NCI-H1694 treated with DMSO at 0.1 percent for 48 hours (cell line): ENCODE measurements at regions not wholly inside any gene's neighbourhood (a gene's known extent, or its start where the extent isn't known, plus 50 kb on each side); places are given as distances from the start of the nearest gene placed in this dataset.
"Not testable (repeated sequence)": the region's sequence is repeated elsewhere in the genome, so short reads cannot be mapped to it uniquely, and the experiment has no call there.

ENCODE experiments used
- DNase-seq: peaks from one replicate; lab custom pipeline; 2025; lab: John Stamatoyannopoulos, UW

DNA sequence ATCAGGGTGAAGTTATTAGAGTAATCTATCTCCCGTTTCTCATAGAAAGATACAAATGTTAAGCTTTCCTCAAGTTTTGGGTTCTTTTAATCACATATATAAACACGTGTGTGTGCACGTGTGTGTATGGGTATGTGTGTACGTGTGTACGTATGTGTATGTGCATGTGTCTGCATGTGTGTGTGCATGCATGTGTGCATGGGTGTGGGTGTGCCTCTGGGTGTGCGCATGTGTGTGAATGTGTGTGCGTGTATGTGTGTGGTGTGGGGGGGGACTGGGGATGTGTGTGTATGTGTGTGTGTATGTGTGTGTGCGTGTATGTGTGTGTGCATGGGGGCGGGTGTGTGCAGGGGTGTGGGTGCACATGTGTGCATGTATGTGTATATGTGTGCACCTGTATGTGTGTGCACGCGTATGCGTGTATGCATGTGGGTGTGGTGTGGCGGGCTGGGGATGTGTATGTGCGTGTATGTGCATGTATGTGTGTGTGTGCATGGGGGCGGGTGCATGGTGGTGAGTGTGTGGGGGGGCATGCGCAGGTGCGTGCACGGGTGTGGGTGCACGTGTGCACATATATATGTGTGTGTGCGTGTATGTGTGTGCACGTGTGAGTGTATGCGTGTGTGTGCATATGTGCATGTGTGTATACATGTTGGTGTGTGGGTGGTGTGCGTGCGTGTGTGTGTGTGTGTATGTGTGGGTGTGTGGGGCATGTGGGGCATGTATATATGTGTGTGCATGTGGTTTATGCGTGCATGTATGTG, 304.0 kb downstream of the MBD2 start:
- DNase-seq: no peak

DNA sequence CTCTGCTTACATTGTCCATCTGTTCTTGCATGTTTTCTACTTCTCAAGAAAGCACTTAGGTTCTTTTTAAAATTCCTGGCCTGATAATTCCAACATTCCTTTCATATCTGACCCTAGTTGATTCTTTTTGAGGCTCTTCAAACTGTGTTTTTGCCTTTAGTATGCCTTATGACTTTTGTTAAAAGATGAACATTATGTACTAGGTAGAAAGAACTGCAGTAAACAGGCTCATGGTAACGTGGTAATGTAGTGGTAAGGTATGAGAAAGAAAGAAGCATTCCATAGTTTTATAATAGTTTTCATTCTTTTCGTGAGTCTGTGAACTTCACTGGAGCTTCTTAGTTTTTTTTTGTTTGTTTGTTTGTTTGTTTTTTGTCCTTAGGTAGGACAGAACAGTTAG, 306.4 kb downstream of the MBD2 start:
- DNase-seq: no peak

DNA sequence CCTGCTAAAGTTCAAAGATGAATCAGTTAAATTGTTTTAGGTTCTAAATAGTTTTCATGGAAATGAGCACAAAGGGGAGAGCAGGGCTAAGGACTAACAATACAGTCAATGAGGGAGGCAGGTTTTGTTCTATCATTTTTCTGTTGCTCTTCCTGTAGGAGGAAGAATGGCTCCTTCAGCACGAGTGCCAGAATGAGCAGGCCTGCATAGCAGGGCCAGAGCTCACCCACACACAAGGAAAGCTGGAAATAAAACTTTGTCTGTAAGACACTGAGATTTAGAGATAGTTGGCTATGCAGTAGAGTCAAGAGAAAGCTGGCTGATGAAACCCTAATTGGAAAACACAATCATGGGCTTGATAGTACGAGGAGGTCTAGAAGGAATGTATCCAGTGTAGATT, 313.3 kb downstream of the MBD2 start:
- DNase-seq: no peak

DNA sequence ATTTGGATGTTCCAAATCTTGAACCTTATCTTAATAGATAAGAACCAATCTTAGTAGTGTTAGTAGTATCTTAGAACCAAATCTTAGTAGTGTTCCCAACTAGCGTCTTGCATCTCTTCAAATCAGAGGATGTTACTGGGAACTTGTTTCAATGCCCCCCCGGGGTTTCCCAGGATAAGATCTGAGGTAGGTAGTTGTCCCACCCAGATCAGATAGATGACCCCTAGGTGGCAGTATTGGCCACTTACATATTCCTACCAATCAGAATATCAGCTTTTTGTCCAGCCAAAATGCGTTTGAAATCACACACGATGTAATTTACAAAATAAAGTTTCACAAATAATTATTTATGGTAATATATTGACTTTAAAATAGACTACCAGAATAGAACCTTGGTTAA, 314.8 kb downstream of the MBD2 start:
- DNase-seq: no peak

DNA sequence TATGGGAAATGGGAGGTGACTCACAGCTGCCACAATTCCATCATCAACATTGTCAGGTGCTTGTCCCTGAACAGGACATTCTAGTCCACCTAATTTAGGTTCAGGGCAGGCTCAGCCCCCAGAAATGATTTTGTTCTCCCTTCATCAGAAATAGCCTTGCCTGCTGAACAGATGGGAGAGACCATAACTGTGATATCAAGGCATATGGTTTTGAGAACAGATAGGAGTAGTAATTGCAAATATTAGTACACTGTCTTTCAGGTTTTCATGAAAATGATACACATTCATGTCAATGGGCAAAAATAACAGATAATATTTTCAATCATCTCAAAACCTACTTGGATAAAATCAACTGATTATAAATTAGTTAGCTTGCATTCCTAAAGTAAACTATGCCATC, 316.5 kb downstream of the MBD2 start:
- no peak for DNase-seq

DNA sequence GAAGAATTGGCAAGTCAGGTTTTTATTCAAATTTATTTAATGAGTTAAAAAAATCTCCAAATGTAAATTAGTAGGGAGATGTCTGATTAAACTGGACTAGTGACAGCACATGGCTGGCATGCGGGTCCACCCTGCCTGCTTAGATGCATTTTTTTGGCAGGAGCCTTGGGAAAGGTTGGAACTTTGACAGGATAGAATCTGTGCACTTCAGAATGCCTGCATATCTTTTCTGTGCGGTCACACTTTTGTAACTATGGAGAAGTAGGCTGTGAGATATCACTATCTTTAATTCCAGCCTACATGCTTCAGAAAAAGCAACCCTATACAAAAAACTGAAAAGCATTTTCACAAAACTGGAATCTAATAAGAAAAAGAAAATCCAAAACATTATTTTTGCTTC, 317.8 kb downstream of the MBD2 start:
- no peak for DNase-seq

DNA sequence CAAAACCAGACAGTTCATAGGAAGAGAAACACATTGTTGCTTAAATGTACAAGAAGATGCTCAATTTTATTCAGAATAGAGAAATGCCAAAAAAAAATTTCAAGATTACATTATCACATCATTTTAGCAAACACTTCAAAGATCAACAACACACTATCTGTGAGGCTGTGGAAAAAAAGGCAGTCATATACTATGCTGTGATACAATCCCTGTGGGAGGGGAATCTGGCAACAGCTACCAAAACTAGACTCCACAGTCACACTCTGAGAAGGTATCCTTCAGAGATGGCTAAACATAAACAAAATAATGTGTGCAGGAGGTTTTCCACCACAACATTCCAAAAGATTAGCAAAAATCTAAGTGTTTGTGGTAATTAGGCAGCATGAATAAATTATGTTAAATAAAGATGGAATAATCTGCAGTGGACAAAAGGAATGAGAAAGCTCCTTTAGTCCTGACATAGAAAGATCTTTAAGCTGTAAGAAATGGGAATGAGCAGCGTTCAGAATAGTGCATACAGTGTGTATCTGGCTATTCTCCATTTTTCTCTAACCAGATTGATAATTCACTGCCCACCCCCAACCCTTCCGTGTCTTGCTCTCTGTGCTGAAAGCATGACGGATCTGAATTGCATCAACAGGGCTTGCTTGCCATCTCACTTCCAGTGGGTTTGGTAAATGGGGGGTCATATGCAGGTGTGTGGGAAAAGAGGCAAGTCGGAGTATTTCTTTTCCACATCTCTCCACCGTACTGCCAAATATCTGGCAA, 329.6 kb downstream of the MBD2 start:
- no peak for DNase-seq

DNA sequence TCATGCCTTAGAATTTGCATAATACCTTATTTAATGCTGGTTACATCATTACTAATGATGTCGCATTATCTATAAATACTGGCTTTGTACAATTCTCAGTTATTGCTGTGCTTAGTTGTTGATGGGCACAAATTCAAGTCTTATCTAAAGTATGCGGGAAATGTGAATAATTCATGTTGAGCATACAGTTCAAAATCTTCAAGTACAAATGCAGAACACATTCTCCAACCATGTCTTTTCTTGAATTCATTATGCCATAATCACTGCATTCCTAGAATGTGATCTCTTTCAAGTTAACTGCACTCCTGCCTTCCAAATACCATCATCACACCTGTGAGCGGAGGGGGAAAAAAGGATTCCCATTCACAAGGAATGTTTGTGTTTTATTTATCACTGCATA, 337.0 kb downstream of the MBD2 start:
- no peak for DNase-seq

DNA sequence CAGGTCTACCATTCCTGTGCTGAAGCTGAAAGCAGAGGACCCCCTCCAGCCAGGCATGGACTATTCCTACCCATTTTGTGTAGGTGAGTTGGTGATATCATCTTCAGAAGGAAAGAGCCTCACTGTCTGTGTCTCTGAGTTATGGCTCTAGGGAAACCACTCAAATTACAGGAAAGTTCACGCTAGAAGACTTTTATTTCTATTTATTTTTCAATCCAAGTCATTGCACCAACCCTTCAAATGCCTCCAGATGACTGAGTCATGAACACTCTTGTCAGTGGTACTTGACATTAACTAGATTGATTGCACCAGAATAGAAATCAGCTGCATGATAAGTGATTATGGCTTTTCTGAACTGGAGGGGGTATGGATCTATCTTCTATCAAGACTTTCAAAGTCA, 338.4 kb downstream of the MBD2 start:
- no peak for DNase-seq

DNA sequence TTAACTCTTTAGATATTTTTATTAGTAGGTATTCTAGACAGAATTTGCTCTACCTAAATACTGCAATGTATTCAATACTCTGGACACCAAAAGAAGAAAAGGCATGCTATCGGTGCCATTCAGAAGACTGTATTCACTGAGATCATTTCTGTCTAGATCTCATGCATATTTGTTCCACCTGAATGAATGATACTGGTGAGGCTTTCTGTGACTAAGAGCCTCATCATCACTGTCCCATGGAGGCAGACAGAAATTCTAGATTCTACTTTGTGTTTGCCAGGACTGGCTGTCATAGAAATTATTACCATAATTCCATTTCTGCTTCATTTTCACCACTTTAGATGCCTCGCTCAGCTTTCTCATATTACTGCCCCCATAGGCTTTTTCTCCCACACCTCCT, 340.7 kb downstream of the MBD2 start:
- DNase-seq: no peak

DNA sequence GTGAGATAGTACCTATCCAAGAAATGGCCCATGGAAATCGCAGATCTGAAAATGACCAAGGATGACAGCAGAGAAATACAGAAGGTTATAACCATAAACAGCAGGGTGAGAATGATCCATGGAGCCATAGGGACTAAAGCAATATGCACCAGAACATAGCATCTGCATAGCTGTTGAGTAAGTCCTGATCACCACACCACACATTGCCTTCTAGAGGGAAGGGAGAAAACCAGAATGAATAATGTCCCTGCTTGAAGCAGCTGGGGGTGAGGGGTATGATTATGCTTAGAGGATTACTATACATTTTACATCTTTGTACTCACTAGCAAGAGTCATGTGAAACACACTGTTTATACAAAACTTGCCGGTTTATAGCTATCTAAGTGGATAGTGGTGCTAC, 350.4 kb downstream of the MBD2 start:
- DNase-seq: no peak

DNA sequence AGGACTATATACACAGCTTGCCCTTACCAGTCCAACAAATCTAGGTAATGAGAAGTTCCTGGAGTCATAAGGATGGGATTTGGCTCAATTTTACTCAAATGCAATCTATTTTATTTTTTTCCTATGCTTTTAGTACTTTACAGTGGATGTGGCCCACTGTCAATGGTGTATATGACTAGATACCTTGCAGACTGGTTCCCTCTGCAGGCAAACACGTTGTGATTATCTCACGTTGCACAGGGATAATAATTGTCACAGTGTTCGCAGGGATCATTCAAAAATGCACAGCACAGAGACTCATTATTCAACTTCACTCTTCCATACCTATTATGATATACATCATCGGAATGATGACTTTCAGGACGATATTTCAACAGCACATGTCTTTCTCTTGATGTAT, 359.7 kb downstream of the MBD2 start:
- peak; percentile 9 for DNase-seq

DNA sequence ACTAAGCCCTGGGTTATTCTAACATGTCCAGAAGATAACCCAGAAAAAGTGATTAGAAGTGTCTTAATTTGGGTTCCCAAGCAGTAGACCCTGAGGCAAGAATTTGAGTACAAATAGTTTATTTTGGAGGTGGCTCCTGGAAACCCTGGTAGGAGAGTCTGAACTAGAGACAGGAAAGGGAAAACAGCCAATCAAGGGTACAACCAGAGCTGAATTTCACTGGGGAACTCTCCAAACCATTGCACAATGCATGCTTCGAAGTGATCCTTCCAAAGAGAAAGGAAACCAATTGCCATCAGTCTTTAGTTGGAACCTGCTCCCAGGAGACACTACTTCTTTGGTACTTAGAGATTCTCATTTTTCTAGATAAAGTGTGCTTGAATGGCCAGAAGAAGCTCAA, 361.5 kb downstream of the MBD2 start:
- DNase-seq: no peak

DNA sequence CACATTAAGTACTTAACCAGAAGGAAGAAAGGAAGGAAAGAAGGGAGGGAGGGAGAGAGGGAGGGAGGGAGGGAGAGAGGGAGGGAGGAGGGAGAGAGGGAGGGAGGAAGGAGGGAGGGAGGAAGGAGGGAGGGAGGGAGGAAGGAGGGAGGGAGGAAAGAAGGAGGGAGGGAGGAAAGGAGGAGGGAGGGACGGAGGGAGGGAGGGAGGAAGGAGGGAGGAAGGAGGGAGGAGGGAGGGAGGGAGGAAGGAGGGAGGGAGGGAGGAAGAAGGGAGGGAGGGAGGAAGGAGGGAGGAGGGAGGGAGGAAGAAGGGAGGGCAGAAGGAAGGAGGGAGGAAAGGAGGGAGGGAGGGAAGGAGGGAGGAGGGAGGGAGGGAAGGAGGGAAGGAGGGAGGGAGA, 363.3 kb downstream of the MBD2 start:
- no peak for DNase-seq

DNA sequence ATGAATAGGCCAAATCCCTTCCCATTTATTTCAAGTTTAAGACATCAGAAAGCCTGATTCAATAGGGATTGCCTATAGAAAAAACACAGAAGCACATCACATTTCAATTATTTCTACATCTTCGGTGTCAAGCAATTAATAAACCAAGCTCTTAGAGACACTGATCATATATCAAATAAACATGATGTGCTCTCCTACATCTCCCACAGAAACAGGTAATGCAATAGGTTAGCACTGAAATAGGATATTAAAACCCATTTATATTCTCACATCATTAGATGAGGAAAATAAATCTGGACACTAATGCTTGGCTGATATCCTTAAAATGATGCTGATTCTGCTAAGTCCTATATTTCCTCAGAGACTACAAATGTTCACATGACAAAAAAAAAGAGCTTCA, 364.7 kb downstream of the MBD2 start:
- DNase-seq: no peak

DNA sequence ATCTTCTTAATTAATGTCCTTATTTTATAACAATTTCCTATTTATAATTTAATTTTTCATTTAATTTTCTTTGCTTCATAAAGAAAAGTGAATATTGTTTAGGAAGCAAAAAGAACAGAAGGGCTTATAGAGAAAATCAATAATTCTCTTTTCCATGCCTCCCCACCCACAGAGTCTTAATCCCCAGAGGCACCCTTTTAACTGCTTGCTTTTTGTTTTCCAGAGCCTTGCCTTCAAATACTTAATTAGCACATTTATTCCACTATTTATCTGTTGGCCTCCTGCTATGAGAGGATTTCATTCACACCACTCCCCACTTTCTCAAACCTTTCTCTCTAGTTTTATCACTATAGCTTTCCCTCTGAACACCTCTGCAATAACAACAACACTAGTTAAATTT, 373.6 kb downstream of the MBD2 start:
- DNase-seq: no peak

DNA sequence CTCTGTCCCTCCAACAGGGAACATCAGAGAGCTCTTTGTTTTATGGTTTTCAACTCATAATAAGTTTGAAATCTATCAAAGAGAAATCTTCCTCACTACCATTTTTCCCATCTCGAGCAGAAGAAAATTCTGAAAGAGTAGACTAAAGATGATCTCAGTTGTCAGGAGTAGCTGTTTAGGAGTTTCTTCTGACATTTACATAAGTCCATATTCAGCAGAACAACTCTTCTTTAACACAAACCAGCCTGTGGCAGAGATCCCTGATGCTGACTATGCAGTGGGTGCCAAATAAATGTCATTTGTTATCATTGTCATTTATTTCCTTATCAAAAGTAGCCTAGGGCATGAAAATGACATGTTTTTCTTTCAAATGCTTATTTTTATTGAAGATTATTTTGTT, 380.7 kb downstream of the MBD2 start:
- no peak for DNase-seq

DNA sequence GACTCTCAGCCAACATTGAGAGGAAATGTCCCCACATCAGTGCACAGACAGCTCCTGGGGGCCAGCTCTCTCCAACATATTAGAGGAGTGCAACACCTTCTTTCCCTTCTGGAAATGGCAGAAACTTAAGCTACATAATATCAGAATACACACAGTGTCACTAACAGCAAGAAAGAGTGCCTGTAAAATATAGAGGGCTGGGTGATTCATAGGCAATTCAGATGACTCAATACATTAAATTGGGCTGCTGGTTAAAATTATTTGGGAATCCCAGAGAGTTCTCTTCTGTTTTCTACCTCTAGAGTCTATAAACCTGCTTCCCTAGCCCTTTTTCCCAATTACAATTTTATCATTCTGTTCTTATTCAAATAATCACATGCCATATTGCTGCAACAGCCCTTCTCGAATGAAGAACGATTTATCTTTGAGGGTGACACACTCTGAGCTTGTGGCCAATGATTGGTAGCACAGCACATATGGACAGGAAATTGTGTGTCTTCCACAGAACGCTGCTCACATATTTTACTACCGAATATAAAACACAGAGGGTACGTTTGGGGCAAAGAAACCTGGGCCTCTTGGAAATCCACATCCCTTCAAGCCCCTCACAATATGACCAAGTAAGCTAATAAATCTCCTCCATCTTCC, 381.2 kb downstream of the MBD2 start:
- DNase-seq: no peak

DNA sequence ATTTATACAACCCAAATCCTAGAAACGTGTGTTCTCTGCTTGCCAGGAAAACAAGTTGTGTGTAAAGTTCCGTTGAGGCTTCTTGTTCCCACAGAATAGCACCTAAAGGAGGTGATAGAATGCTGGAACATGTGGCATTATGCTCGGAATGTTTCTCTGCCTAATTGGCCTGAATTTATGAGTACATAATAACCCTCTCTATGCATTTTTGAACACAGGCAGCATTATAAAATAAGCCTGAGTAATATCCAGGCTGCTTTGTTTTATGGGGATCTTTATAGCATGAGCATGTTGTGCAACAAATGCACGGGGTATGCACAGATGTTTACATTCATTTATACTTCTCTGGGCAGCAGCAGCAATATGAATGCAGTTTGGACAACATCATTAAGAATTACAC, 385.7 kb downstream of the MBD2 start:
- DNase-seq: no peak

DNA sequence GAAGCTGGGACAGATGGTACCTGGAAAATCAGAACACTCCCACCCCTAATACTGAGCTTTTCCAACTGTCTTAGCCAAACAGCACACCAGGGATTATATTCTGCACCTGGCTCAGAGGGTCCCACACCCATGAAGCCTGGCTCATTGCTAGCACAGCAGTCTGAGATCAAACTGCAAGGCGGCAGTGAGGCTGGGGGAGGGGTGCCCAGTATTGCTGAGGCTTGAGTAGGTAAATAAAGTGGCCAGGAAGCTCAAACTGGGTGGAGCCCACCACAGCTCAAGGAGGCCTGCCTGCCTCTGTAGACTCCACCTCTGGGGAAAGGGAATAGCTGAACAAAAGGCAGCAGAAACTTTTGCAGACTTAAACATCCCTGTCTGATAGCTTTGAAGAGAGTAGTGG, 403.3 kb downstream of the MBD2 start:
- not testable (repeated sequence) for DNase-seq

DNA sequence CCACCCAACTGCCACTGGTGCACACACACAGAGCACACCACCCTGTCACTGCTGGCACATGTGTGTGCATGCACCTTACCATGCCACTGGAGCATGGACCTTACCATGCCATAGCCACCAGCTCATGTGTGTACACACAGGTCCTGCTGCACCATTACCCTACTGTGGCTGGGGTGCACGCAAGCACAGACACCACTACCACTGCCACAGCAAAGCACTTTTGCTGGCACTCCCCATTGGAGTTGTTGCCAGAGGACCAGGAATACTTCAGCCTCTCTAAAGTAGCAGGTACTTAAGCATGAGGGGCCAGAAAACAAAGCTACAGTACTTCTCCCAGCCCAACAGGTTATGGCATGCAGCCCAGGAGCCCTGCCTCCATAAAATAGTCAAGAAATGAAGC, 404.8 kb downstream of the MBD2 start:
- DNase-seq: no peak

DNA sequence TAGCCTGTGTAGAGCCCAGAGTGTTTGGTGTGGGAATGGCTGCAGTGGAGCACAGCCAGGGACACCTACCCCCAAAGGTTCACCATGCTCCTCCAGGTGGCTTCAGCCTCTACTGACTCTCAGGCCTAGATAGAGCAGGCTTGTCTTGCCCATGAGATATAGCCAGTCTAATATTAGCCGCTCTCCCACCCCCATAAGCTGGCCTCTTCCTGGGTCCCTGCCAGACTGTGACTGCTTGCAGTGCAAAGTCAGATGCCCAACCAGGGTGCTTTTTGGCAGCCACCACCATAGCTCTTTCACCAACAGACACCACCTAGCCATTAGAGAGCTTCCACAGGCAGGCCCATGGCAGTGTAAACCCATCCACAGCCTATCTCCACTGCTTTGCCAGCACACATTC, 405.3 kb downstream of the MBD2 start:
- no peak for DNase-seq
